Osteoblast (primary cell): ENCODE measurements at regions not wholly inside any gene's neighbourhood (a gene's known extent, or its start where the extent isn't known, plus 50 kb on each side); places are given as distances from the start of the nearest gene placed in this dataset.

Source experiments
- DNase-seq: peaks from one replicate; pipeline ENCODE4 v3.0.0; 2011; ENCODE audit warnings: low spot score, mixed read lengths; ENCODE audit not compliant: insufficient read length; ENCODE audit errors: missing footprints
- H2AFZ ChIP-seq: 2 replicates; pipeline ENCODE4 v1.6.0; 2011; ENCODE audit warnings: mild to moderate bottlenecking, low read length
- H3K27ac ChIP-seq: 2 replicates; pipeline ENCODE4 v1.5.1; 2011; ENCODE audit warnings: mild to moderate bottlenecking, low read depth, low read length, moderate library complexity
- H3K27me3 ChIP-seq: 2 replicates; pipeline ENCODE4 v1.6.0; 2012; ENCODE audit warnings: mild to moderate bottlenecking, control low read depth, inconsistent platforms, low read length, moderate library complexity; ENCODE audit not compliant: insufficient read depth
- H3K36me3 ChIP-seq: 2 replicates; pipeline ENCODE4 v1.5.1; 2011; ENCODE audit warnings: mild to moderate bottlenecking, low read length, control low read depth, moderate library complexity; ENCODE audit not compliant: insufficient read depth
- H3K4me1 ChIP-seq: 2 replicates; pipeline ENCODE4 v1.5.1; 2011; ENCODE audit warnings: mild to moderate bottlenecking, low read length, control low read depth, moderate library complexity; ENCODE audit not compliant: insufficient read depth
- H3K4me2 ChIP-seq: 2 replicates; pipeline ENCODE4 v1.6.0; 2011; ENCODE audit warnings: mild to moderate bottlenecking, low read length; ENCODE audit not compliant: insufficient read depth
- H3K4me3 ChIP-seq: fragments of 200-600 bp; sonication (generic); 3 replicates; pipeline ENCODE4 v1.5.1; 2012; ENCODE audit warnings: mild to moderate bottlenecking, low read length, inconsistent platforms; ENCODE audit not compliant: insufficient read depth
- H3K79me2 ChIP-seq: 2 replicates; pipeline ENCODE4 v1.6.0; 2012; ENCODE audit warnings: mild to moderate bottlenecking, low read length, control low read depth, inconsistent platforms; ENCODE audit not compliant: insufficient read depth
- H3K9me3 ChIP-seq: 2 replicates; pipeline ENCODE4 v1.5.1; 2011; ENCODE audit warnings: low read depth, low read length, control low read depth
- H4K20me1 ChIP-seq: 2 replicates; pipeline ENCODE4 v1.6.0; 2012; ENCODE audit warnings: mild to moderate bottlenecking, low read length, control low read depth; ENCODE audit not compliant: insufficient read depth
- CTCF ChIP-seq: IDR thresholded peaks from 2 replicates; pipeline ENCODE4 v1.5.1; 2011; ENCODE audit warnings: mild to moderate bottlenecking, low read depth, low read length, moderate library complexity; ENCODE audit errors: extremely low read depth

- Histone ChIP-seq H4K20me1 (no peaks in the 10 kb centered on the region), H3K4me3 (no peak overlapping the region), H3K79me2 (no peaks in the 10 kb centered on the region), H3K4me1 (no peaks in the 10 kb centered on the region), H3K27me3 (no peaks in the 10 kb centered on the region), H3K9me3 (no peaks in the 10 kb centered on the region), H3K27ac (no peak overlapping the region), H3K4me2 (no peak overlapping the region), H2AFZ (no peak overlapping the region), H3K36me3 (no peaks in the 10 kb centered on the region)
- no peak for TF ChIP-seq CTCF
- no peak for DNase-seq
These were observed 536.7 kb upstream of the LMCD1 start for GRCh38 chr3:7964899-7965298.

GRCh38 chr3:7973006-7973405 is 528.6 kb upstream of the LMCD1 start:
- H3K4me3 ChIP-seq, result no peak overlapping the region
- no peaks in the 10 kb centered on the region for H3K9me3 ChIP-seq
- H3K4me2 ChIP-seq, result no peak overlapping the region
- H3K36me3 ChIP-seq, result no peaks in the 10 kb centered on the region
- no peaks in the 10 kb centered on the region for H4K20me1 ChIP-seq
- no peak for TF ChIP-seq CTCF
- no peak overlapping the region for H3K27ac ChIP-seq
- no peaks in the 10 kb centered on the region for H3K27me3 ChIP-seq
- H3K79me2 ChIP-seq, result no peaks in the 10 kb centered on the region
- no peak overlapping the region for H2AFZ ChIP-seq
- DNase-seq, result no peak
- H3K4me1 ChIP-seq, result no peaks in the 10 kb centered on the region

- no peak overlapping the region for H3K27ac ChIP-seq
- no peak overlapping the region for H3K4me3 ChIP-seq
- H3K9me3 ChIP-seq, result no peaks in the 10 kb centered on the region
- no peaks in the 10 kb centered on the region for H3K27me3 ChIP-seq
- H2AFZ ChIP-seq, result no peak overlapping the region
- no peak overlapping the region for H3K4me2 ChIP-seq
- no peak for TF ChIP-seq CTCF
- H3K36me3 ChIP-seq, result no peaks in the 10 kb centered on the region
- H3K4me1 ChIP-seq, result no peaks in the 10 kb centered on the region
- H4K20me1 ChIP-seq, result no peaks in the 10 kb centered on the region
- H3K79me2 ChIP-seq, result no peaks in the 10 kb centered on the region
- no peak for DNase-seq
These were observed 524.2 kb upstream of the LMCD1 start for GRCh38 chr3:7977245-7978086.

GRCh38 chr3:7978087-7978422 is 523.6 kb upstream of the LMCD1 start:
- no peak for TF ChIP-seq CTCF
- no peak overlapping the region for H3K4me3 ChIP-seq
- no peak overlapping the region for H2AFZ ChIP-seq
- H3K4me2 ChIP-seq, result no peak overlapping the region
- H3K9me3 ChIP-seq, result no peaks in the 10 kb centered on the region
- no peaks in the 10 kb centered on the region for H3K36me3 ChIP-seq
- no peaks in the 10 kb centered on the region for H4K20me1 ChIP-seq
- no peak for DNase-seq
- no peak overlapping the region for H3K27ac ChIP-seq
- H3K79me2 ChIP-seq, result no peaks in the 10 kb centered on the region
- no peaks in the 10 kb centered on the region for H3K4me1 ChIP-seq
- no peaks in the 10 kb centered on the region for H3K27me3 ChIP-seq
